ENCODE measurements at regions not wholly inside any gene's neighbourhood (a gene's known extent, or its start where the extent isn't known, plus 50 kb on each side); places are given as distances from the start of the nearest gene placed in this dataset.

- no peak for TF ChIP-seq CTCF (IDR thresholded peaks at IDR 0.05; ENCODE audit: low read length)
- TF ChIP-seq EZH2 (IDR thresholded peaks at IDR 0.05; ENCODE audit: borderline replicate concordance, low read length): no peak
- H3K4me1 ChIP-seq (ENCODE audit: insufficient read depth, low read length, severe bottlenecking): no peaks in the 10 kb centered on the region
- no peaks in the 10 kb centered on the region for H4K20me1 ChIP-seq (ENCODE audit: insufficient read depth, low read length)
- H3K27ac ChIP-seq (ENCODE audit: low read depth, low read length, poor library complexity, severe bottlenecking): no peak overlapping the region
- no peaks in the 10 kb centered on the region for H3F3A ChIP-seq (ENCODE audit: insufficient read depth, low read length)
- no peaks in the 10 kb centered on the region for H3K36me3 ChIP-seq (ENCODE audit: insufficient read depth, low read length)
- no peak overlapping the region for H3K4me2 ChIP-seq (ENCODE audit: low read length)
- H3K27me3 ChIP-seq (ENCODE audit: insufficient read depth, low read length): no peaks in the 10 kb centered on the region
- no peaks in the 10 kb centered on the region for H3K9me2 ChIP-seq (ENCODE audit: low read depth, low read length)
- no peak overlapping the region for H3K4me3 ChIP-seq (ENCODE audit: low read depth, low read length, poor library complexity, severe bottlenecking)
- H3K9me3 ChIP-seq (ENCODE audit: low read length): no peaks in the 10 kb centered on the region
- H3K9ac ChIP-seq (ENCODE audit: low read length): no peak overlapping the region
- H3K79me2 ChIP-seq (ENCODE audit: insufficient read depth, low read length): no peaks in the 10 kb centered on the region
- no peak overlapping the region for H2AFZ ChIP-seq (ENCODE audit: low read length)
These were observed 442.7 kb downstream of the MIAT start for GRCh38 chr22:27099946-27100722.

- H3K4me2 ChIP-seq (ENCODE audit: low read length): no peak overlapping the region
- H3K36me3 ChIP-seq (ENCODE audit: insufficient read depth, low read length): no peaks in the 10 kb centered on the region
- H3K9me2 ChIP-seq (ENCODE audit: low read depth, low read length): no peaks in the 10 kb centered on the region
- H3K27me3 ChIP-seq (ENCODE audit: insufficient read depth, low read length): no peaks in the 10 kb centered on the region
- H3K4me3 ChIP-seq (ENCODE audit: low read depth, low read length, poor library complexity, severe bottlenecking): no peak overlapping the region
- no peaks in the 10 kb centered on the region for H4K20me1 ChIP-seq (ENCODE audit: insufficient read depth, low read length)
- H3F3A ChIP-seq (ENCODE audit: insufficient read depth, low read length): no peaks in the 10 kb centered on the region
- TF ChIP-seq CTCF (IDR thresholded peaks at IDR 0.05; ENCODE audit: low read length): no peak
- no peak for TF ChIP-seq EZH2 (IDR thresholded peaks at IDR 0.05; ENCODE audit: borderline replicate concordance, low read length)
- no peaks in the 10 kb centered on the region for H3K4me1 ChIP-seq (ENCODE audit: insufficient read depth, low read length, severe bottlenecking)
- H3K9ac ChIP-seq (ENCODE audit: low read length): no peak overlapping the region
- no peaks in the 10 kb centered on the region for H3K9me3 ChIP-seq (ENCODE audit: low read length)
- no peak overlapping the region for H3K27ac ChIP-seq (ENCODE audit: low read depth, low read length, poor library complexity, severe bottlenecking)
- H2AFZ ChIP-seq (ENCODE audit: low read length): no peak overlapping the region
- H3K79me2 ChIP-seq (ENCODE audit: insufficient read depth, low read length): no peaks in the 10 kb centered on the region
These were observed 443.4 kb downstream of the MIAT start for GRCh38 chr22:27100789-27101188.

GRCh38 chr22:27101288-27101687 lies 443.9 kb downstream of the MIAT start:
- Histone ChIP-seq H3K4me3 (ENCODE audit: low read depth, low read length, poor library complexity, severe bottlenecking) (no peak overlapping the region), H4K20me1 (ENCODE audit: insufficient read depth, low read length) (no peaks in the 10 kb centered on the region), H3K79me2 (ENCODE audit: insufficient read depth, low read length) (no peaks in the 10 kb centered on the region), H3K9me3 (ENCODE audit: low read length) (no peaks in the 10 kb centered on the region), H3F3A (ENCODE audit: insufficient read depth, low read length) (no peaks in the 10 kb centered on the region), H3K36me3 (ENCODE audit: insufficient read depth, low read length) (no peaks in the 10 kb centered on the region), H3K9ac (ENCODE audit: low read length) (no peak overlapping the region), H3K27me3 (ENCODE audit: insufficient read depth, low read length) (no peaks in the 10 kb centered on the region), H3K27ac (ENCODE audit: low read depth, low read length, poor library complexity, severe bottlenecking) (no peak overlapping the region), H3K9me2 (ENCODE audit: low read depth, low read length) (no peaks in the 10 kb centered on the region), H2AFZ (ENCODE audit: low read length) (no peak overlapping the region), H3K4me1 (ENCODE audit: insufficient read depth, low read length, severe bottlenecking) (no peaks in the 10 kb centered on the region), H3K4me2 (ENCODE audit: low read length) (no peak overlapping the region)
- TF ChIP-seq EZH2 (IDR thresholded peaks at IDR 0.05; ENCODE audit: borderline replicate concordance, low read length) (no peak), CTCF (IDR thresholded peaks at IDR 0.05; ENCODE audit: low read length) (no peak)

All from OCI-LY1 (cell line).